Occipital lobe (tissue), 1 donor: ENCODE measurements at regions not wholly inside any gene's neighbourhood (a gene's known extent, or its start where the extent isn't known, plus 50 kb on each side); places are given as distances from the start of the nearest gene placed in this dataset.
"Not testable (repeated sequence)": the region's sequence is repeated elsewhere in the genome, so short reads cannot be mapped to it uniquely, and the experiment has no call there.

Source experiments
- DNase-seq: peaks from one replicate; lab custom pipeline; 2025; lab: John Stamatoyannopoulos, UW

GRCh38 chr9:88280816-88281382 lies 107.3 kb upstream of the SPIN1 start:
- no peak for DNase-seq

DNA sequence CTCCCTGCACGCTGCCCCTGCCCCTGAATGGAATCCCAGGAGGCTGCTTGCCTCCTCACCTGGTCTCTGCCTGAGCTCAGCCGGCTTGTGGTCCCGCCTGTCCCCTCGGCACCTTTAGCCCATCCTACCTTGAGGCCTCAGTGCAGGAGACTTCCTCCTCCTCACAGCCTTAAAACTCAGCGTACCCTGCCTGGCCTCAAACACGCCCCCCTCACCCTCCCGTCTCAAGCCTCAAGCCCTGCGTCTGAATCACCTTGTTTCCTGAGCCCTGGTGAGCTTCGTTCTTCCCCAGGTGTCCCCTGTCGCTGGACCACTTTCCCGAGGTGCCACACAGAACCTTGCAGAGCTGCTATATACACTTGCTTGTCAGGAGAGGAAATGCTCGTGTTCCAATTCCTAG lies 110.2 kb upstream of the SPIN1 start:
- DNase-seq, result no peak

GRCh38 chr9:88274078-88274477 lies 114.2 kb upstream of the SPIN1 start:
- no peak for DNase-seq

DNA sequence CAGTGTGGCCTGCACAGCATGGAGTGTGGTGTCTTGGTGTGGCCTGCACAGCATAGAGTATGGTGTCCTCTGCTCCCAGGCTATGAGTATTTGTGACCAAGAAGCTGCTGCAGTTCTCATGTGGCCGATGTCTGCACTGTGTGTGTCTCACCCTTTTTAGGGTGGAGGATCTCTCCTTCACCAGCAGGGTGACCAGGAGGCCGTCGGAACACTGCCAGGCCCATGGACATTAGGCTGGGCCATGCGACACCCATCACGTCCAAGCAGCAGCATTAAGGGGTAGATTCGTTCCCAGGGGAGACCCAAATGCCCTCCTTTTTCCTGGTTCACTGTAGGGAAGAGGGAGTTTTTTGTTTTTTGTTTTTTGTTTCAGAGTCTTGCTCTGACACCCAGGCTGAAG lies 115.3 kb upstream of the SPIN1 start:
- DNase-seq, result no peak

GRCh38 chr9:88270413-88270812 lies 117.8 kb upstream of the SPIN1 start:
- no peak for DNase-seq

- no peak for DNase-seq
These were observed 119.4 kb upstream of the SPIN1 start for GRCh38 chr9:88268886-88269285.

- DNase-seq, result no peak
These were observed 121.0 kb upstream of the SPIN1 start for GRCh38 chr9:88267283-88267682.

GRCh38 chr9:88266416-88266815 lies 121.8 kb upstream of the SPIN1 start:
- DNase-seq, result no peak

DNA sequence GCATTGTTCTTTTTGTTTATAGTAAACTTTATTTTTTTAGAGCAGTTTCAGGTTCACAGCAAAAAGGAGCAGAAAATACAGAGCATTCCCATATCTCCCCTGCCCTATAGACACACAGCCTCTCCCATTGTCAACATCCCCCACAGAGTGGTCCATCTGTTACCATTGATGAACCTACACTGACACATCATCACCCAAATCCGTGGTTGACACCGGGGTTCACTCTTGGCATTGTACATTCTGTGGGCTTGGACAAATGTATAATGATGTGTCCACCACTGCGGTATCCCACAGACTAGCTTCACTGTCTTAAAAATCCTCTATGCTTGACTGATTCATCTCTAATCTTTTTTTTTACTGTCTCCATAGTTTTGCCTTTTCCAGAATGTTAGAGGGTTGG lies 120.7 kb upstream of the SPATA31C2 start:
- DNase-seq, result no peak

DNA sequence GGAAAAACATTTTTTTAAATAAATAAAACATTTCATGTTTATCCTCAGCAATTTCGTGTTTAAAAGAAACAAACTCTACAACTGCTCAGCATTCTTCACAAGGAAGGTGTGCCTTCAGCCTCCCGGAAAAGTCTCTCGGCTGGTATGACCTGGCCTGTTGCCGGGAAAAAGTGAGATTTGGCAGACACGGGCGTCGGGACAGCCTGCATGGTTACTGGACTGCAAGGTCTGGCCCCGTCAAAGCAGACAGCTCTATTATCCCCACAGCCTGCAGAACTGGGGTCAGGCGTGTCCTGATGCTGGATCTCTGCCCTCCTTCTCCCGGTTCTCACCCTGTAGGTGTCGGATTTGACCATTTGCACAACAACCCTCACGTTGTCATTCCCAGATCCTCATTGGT lies 120.3 kb upstream of the SPATA31C2 start:
- no peak for DNase-seq

GRCh38 chr9:88258024-88258423 lies 119.7 kb upstream of the SPATA31C2 start:
- DNase-seq, result no peak

GRCh38 chr9:88256216-88256615 lies 117.9 kb upstream of the SPATA31C2 start:
- no peak for DNase-seq

- not testable (repeated sequence) for DNase-seq
These were observed 117.5 kb upstream of the SPATA31C2 start for GRCh38 chr9:88255806-88256205.

- no peak for DNase-seq
These were observed 113.6 kb upstream of the SPATA31C2 start for GRCh38 chr9:88251903-88252302.

- no peak for DNase-seq
These were observed 105.5 kb upstream of the SPATA31C2 start for GRCh38 chr9:88243736-88244135.

- DNase-seq, result no peak
These were observed 104.6 kb upstream of the SPATA31C2 start for GRCh38 chr9:88242879-88243278.

DNA sequence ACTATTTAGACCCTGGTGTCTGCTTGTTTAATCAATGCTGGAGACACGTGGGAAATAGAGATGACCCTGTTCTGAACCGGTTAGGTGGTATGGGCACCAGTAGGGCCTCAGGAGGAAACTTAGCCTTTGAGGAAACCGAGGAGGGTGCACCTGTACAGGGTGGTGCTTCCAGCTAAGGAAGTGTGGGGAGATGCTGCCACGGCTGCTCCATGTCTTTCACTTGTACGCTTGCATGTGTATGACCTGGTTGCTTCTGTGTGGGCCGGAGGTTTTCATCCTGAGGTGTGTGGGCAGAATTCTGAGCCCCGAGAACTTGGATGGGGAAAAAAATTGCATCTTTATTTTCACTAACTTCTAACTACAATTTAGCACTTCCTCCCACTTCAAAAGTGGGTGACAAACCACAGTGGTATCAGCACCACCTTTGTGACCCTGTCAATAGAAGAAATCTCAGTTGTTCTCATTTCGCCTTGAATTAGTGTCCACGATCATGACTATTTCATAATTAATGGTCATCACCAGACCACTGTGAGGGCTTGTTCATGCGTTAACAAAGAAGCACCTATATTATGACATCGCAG lies 99.8 kb upstream of the SPATA31C2 start:
- no peak for DNase-seq

- DNase-seq, result no peak
These were observed 99.2 kb upstream of the SPATA31C2 start for GRCh38 chr9:88237479-88237961.

- DNase-seq, result peak; percentile 30
These were observed 98.5 kb upstream of the SPATA31C2 start for GRCh38 chr9:88236511-88237478.

DNA sequence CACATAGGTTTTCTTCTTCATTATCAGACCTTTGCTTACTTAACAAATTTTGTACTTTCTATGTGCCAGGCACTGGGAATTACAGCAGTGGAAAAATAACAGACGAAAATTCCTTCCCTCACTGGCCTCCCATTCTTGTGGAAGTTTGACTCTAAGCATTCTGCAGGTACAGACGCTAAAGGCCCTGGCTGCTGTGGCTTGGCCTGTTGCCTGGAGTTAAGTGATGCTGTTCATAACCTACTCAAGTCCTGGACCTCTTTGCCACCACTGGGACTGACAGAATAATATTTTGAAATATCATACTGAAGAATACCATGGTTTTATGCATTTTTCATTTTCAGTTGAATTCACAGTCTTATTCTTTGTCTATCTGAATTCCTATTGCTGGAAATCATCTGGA lies 97.3 kb upstream of the SPATA31C2 start:
- no peak for DNase-seq

GRCh38 chr9:88234114-88234513 lies 95.8 kb upstream of the SPATA31C2 start:
- no peak for DNase-seq

GRCh38 chr9:88233091-88233490 lies 94.8 kb upstream of the SPATA31C2 start:
- DNase-seq, result no peak
